Epithelial cell of esophagus (primary cell): ENCODE measurements at regions not wholly inside any gene's neighbourhood (a gene's known extent, or its start where the extent isn't known, plus 50 kb on each side); places are given as distances from the start of the nearest gene placed in this dataset.
"Not testable (repeated sequence)": the region's sequence is repeated elsewhere in the genome, so short reads cannot be mapped to it uniquely, and the experiment has no call there.

Source experiments
- DNase-seq: peaks from one replicate; pipeline ENCODE4 v3.0.0; 2010; ENCODE audit warnings: low read depth
- H3K4me3 ChIP-seq: 2 replicates; pipeline ENCODE4 v1.5.1; 2011; ENCODE audit warnings: mild to moderate bottlenecking, low read length, control low read depth
- TF ChIP-seq, protein P1 (sequence below): IDR thresholded peaks from 2 replicates; pipeline ENCODE4 v1.5.1; 2011; ENCODE audit warnings: low read depth, mild to moderate bottlenecking, low read length, control low read depth, inconsistent platforms; ENCODE audit not compliant: insufficient read depth; ENCODE audit errors: missing control alignments

DNA sequence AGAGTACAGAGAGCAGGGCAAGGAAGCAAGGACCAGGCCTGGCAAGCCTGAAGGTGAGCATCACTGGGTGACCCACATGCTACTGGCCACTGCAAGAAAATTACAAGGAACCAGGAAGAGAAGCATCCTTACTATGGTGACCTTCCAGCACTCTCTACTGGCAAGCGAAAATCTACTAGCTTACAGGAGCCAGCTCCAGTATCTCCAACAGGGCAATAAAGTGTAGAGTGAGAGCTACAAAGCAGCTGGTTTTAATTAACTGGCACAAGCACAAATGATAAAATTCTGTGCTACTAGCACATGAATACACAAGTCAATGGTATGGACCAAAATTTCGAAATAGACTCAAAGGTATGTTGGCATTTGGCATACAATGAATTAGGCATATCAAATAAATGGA lies 113.3 kb upstream of the CAST start:
- TF ChIP-seq, protein P1, sequence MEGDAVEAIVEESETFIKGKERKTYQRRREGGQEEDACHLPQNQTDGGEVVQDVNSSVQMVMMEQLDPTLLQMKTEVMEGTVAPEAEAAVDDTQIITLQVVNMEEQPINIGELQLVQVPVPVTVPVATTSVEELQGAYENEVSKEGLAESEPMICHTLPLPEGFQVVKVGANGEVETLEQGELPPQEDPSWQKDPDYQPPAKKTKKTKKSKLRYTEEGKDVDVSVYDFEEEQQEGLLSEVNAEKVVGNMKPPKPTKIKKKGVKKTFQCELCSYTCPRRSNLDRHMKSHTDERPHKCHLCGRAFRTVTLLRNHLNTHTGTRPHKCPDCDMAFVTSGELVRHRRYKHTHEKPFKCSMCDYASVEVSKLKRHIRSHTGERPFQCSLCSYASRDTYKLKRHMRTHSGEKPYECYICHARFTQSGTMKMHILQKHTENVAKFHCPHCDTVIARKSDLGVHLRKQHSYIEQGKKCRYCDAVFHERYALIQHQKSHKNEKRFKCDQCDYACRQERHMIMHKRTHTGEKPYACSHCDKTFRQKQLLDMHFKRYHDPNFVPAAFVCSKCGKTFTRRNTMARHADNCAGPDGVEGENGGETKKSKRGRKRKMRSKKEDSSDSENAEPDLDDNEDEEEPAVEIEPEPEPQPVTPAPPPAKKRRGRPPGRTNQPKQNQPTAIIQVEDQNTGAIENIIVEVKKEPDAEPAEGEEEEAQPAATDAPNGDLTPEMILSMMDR: no peak
- DNase-seq: no peak
- no peak overlapping the region for H3K4me3 ChIP-seq

DNA sequence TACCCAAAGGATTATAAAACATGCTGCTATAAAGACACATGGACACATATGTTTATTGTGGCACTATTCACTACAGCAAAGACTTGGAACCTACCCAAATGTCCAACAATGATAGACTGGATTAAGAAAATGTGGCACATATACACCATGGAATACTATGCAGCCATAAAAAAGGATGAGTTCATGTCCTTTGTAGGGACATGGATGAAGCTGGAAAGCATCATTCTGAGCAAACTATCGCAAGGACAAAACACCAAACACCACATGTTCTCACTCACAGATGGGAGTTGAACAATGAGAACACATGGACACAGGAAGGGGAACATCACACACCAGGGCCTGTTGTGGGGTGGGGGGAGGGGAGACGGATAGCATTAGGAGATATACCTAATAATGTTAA lies 101.3 kb upstream of the CAST start:
- DNase-seq, H3K4me3 ChIP-seq: not testable (repeated sequence)

DNA sequence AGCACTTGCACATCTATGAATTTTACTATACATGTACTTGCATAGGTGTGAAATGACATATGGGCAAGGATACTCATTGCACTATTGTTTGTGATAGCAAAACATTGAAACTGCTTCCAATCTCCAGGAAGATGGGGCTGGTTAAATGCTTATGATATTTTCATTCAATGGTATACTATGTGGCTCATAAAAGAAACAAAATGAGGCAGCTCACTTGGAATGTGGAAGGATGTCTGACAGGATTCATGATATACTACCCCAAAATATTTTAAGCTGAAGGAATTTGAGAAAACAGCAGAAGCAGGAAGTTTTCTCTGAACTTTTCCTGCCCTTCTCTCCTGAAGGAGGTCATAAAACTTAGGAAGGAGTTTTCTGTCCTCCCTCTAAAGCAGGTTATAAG lies 99.6 kb upstream of the CAST start:
- TF ChIP-seq, protein P1: no peak
- no peak overlapping the region for H3K4me3 ChIP-seq

DNA sequence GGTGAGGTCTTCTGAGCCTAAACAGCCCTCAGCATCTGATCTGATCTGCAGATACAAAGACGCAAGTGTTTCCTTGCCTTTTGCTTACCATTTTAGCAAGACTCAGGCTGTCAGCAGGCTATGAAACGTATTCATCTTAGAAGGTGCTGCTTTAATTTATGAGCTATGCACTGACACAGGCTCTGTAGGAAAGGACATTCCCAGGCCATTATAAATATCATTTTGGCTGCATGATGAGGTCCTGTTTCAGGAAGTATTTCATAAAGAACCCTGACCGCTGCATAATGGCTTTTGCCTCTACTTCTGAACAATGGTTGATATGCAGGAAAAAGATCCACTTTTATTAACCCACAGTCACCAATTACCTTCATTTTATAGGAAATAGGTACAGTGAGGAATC lies 98.4 kb upstream of the CAST start:
- DNase-seq: no peak
- TF ChIP-seq, protein P1: no peak
- H3K4me3 ChIP-seq: no peak overlapping the region

More for the DNA sequence above, 99.6 kb upstream of the CAST start:
- DNase-seq: no peak

DNA sequence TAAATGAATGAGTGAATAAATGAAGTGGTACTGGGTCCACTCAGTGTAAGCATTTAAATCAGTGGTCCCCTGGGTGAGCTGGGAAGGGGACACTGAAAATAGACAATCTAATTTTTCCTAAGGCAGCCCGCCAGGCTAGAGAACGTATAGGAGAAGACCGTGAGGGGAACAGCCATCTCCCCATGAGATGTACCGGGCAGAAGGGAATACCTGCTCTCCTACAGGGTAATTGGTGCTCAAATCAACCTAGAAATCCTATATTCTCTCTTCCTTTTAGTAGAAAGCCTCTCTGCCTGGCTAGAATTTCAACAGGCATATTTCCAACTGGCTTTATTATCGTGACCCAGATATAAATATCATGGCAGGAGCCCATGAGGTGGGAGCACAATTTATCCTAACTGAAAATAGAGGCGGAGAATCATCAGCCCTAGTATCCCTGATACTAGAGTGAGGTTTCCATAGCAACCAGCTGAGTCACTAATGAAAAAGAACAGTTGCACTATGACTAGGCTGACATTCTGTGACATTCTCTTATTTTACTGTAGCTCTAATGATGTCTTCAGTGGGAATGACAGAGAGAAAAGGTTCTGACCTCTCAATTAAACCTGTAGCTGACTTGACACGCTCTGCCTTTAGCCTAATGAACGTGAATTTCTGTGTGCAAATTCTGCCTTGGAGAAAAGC lies 96.5 kb upstream of the CAST start:
- peak; percentile 62 for DNase-seq
- TF ChIP-seq, protein P1: no peak
- no peak overlapping the region for H3K4me3 ChIP-seq

DNA sequence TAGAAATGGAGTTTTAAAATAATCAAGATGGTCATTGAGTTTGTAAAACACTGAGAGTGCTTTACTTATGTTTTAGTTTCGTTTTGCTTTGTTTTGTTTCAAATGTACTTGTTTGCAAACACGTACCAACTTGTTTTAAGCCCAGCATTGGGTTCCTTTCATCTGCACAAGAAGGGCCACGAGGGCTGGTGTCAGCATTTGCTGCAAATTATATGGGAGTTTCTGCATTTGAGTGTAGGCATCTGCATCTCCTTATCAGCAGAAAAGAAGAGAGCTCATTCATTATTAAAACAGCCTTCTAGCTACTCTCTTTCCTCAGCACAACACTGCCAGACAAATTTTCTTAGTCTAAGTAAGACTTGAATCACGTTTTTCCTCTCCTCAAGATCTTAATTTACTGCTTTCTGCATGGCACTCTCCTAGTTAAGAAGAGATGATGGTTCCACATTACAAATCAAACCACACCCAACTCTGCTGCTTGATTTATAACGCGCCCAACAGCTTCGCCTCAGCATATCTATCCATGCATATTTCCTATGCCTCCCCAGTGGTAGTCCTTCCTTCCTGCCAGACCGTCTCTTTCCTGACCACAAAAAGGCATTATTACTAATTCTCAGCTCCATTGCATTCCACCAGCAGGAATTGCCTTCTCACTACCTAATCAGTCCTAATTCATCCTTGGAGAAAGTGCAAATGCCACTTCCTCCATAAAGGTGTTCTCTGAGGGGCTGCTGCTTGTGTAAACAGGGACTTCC lies 95.2 kb upstream of the CAST start:
- no peak overlapping the region for H3K4me3 ChIP-seq
- peak; percentile 61 for DNase-seq
- TF ChIP-seq, protein P1: no peak

DNA sequence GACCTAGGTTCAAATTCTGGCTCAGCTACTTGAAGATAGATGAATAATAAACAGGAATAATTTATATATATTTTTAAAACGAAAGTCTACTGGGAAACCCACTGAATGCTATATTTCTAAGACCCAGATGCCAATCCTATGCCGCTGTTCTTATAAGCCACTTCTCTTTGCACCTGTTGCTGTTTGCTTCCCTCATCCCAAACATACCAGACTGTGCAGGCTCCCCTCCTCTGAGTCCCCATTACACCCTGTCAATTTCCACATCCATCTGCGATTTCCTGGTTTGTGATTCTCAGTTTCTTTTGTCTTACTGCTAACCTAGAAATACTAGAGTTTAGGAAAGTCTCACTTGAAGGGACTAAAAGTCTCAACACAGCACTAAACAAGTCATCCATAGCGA lies 92.8 kb upstream of the CAST start:
- H3K4me3 ChIP-seq: no peak overlapping the region
- no peak for DNase-seq
- TF ChIP-seq, protein P1: no peak
